HG02852 (cell line): ENCODE measurements at regions not wholly inside any gene's neighbourhood (a gene's known extent, or its start where the extent isn't known, plus 50 kb on each side); places are given as distances from the start of the nearest gene placed in this dataset.
"Not testable (repeated sequence)": the region's sequence is repeated elsewhere in the genome, so short reads cannot be mapped to it uniquely, and the experiment has no call there.

ENCODE experiments used
- ATAC-seq: cut with Tn5 transposase; IDR thresholded peaks from one replicate; pipeline ENCODE4 v1.9.1; 2021; ENCODE audit warnings: mild to moderate bottlenecking, moderate library complexity; ENCODE audit not compliant: unreplicated experiment

DNA sequence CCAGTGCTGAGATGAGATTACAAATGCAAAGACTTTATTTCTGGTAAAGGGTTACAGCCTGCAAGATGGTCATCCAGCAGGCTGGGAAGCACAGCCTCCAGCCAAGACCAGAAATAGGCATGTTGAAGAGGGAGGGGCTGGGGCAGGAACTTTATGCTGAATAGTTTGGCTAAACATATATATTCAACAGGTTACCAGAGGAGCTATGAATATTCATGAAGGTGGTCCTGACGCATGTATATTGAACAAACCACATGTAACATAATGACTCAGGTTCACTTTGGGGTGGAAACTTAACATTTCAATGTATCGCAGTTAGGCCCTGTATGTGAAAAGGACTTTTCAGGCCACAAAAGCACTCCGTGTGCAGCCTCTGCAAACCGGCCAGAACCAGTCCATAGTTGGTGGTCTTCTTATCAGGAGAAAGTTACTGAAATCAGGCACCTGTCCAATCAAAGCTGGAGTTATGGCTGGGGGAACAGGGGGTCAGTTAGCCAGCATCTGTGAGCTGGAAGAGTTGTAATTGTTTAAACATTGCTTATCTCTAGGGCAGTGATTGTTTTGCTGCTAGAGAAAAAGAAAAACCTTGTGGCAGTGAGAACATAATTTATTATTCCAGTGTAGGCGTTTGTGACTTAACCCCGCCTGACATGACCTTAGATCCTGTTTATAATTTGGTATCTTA lies 372.9 kb upstream of the AUTS2 start:
- ATAC-seq: no peak

DNA sequence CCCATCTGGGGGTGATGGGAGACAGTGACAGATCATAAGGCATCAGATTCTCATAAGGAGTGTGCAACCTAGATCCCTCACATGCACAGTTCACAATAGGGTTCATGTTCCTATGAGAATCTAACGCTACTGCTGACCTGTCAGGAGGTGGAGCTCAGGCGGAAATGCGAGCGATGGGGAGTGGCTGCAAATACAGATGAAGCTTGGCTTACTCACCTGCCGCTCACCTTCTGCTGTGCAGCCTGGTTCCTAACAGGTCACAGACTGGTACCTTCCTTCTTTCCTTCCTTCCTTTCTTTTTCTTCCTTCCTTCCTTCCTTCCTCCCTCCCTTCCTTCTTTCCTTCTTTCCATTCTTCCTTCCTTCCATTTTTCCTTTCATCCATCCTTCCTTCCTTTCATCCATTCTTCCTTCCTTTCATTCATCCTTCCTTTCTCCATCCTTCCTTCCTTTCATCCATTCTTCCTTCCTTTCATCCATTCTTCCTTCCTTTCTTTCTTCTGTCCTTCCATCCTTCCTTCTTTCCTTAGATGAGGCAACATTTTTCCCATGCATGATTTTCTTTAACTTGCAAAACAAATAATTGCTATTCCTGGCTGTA lies 370.0 kb upstream of the AUTS2 start:
- no peak for ATAC-seq

DNA sequence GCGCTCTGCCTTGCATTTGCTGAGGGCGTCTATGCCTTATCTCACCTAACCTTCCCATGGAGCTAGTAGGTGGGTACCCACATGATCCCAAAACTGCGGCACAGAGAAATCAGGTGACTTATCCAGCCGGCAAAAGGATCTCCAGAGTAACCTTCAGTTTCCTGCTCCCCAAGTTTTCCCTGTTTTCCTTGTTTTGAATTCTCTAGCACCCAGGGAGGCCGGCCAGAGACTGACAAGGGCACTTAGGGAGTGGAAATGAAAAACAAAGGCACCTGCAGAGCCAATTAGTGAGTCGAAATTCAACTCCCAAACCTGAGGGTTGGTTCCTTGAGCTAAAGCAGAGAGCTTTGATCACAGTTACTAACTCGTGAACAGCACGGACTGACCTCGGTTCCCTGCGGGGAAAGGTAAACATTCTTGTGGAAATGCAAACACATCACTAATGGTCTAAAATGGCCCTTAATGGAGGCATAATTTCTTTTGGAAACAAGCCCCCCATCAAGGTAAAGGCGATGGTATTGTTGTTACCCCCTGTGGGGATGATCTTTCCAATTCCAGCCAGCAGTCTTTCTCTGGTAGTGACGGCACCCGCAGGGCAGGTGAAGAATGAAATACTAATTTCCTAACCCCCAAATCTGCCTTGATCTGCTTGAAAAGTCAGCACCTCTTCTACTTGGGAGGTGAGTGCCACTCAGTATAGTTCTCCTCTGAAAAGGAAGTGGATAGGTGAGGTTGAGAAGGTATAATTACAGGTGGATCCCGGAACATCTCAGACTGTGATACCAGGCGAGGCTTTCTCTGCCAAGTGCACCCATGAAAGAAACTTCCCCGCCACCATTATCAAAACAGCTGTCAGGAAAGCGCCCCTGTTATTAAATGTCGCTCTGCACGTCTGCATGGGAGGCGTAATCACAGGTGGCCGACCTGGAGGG lies 365.6 kb upstream of the AUTS2 start:
- no peak for ATAC-seq

DNA sequence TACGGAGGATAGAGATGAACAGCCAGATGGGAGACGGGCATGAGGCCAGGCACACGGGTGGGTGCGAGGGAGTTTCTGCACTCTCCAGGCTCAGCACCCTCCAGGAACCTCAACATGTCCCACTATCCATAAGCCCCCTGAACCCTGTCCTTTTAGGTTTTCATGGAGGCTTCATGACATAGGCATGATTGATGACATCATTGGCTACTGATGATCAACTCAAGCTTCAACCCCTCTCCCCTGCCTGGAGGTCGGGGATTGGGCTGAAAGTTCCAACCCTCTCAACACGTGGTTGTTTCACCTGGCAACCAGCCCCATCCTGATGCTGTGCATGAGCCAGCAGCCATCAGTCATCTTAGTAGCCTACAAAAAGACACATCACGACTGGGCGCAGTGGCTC lies 360.7 kb upstream of the AUTS2 start:
- ATAC-seq: no peak

DNA sequence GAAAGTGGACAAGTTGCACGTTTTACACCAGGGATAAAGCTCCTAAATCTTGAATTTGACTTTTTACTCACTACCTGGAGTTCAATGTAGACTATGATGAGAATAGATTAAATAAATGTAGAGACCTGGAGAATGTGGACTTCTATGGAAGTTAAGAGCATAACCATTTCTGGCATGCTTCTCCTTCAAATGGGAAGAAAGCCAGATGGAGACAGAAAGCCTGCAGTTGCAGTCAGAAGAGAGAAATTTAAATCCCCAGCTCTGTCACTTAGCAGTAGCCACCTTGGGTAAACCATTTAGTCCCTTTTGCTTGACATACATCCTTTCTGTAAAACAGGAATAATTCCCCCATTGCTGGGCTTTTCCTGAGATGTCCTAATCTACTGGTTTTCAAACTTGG lies 355.3 kb upstream of the AUTS2 start:
- ATAC-seq: no peak

DNA sequence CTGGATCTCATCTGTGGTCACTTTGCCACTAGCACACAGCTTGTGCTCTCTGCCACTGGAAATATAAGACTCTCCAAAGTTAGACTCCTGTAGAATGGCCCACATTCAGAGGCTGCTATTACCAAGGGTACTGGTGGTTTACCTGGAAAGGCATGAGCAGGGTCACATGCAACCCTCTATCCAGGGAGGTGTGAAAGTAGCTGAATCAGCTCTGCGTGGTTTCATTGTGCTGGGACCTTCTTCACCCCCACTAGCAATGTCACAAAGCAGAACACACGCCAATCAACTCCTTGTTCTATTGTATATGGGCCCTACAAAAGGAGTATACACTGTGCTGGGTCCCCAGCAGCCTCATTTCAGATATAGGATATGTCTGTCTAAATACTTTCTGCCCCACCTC lies 353.6 kb upstream of the AUTS2 start:
- ATAC-seq: no peak

DNA sequence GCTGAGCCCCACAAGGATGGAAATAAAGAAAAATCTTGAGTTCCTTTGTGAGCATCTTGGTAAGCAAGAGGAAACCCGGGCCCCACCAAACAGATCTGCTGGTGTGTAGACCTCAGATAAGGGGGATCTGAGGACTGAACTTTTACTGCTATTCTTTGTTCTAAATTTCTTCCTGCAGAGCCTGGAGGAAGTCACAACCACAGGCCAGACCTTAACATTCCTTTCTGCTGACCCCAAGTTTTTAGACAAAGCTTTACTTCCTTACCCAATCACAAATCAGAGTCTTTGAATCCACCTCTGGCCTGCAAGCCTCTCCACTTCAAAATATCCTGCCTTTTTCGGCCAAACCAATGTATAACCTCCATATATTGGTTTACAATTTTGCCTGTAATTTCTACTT lies 352.6 kb upstream of the AUTS2 start:
- ATAC-seq: no peak

DNA sequence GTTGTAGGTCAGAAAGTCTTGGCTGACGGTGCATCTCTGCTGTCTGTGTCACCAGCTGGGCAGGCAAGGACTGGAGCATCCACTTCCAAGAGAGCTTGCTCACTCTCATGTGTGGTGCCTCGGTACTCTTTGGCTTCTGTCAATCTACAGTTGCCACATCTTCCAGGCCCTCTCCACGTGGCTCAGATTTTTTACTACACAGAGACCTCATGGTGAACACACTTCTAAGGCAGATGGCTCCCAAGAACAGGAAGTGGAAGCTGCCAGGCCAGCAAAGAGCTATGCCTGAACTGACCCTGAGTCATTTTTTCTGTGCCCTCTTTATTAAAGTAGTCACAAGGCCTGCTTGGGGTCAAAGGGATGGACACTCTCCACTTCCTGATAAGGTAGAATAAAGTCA lies 351.5 kb upstream of the AUTS2 start:
- ATAC-seq: no peak

DNA sequence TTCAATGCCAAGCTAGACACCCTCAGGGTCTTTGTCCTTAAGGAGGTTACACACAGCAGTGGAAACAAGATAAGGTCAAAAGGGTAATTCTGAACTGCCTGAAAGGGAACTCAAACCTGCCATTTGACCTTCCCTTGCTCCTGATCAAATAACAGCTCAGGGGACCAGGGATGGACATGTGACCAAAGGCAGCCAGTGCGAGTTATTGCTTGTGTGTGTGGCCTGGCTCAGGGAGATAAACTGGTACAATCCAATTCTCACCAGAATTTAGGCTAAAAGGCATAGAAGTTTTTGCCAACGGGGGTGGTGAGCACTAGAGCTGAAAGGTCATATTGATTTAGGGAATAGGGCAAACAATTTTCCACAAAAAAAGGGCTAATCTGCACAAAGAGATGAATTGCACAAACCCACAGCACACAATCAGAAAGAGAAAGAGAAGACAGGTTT lies 349.9 kb upstream of the AUTS2 start:
- ATAC-seq: not testable (repeated sequence)

DNA sequence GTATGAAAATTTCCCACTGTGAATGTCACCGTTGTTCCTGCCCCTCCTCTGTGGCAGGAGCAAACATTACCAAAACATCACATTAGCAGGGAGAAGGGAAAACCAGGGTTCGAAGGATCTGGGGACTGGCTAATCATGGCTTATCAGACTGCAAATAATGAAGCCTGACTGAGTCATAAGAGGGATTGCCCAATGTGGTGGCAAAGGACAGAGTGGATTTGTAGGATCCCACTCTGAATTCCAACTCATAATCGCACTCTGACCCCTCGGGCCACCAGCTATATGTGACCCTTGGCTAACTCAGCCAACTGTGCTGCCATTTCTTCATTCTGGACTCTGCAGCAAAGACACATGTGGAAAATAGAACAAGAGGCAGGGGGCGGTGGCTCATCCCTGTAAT lies 347.3 kb upstream of the AUTS2 start:
- no peak for ATAC-seq

DNA sequence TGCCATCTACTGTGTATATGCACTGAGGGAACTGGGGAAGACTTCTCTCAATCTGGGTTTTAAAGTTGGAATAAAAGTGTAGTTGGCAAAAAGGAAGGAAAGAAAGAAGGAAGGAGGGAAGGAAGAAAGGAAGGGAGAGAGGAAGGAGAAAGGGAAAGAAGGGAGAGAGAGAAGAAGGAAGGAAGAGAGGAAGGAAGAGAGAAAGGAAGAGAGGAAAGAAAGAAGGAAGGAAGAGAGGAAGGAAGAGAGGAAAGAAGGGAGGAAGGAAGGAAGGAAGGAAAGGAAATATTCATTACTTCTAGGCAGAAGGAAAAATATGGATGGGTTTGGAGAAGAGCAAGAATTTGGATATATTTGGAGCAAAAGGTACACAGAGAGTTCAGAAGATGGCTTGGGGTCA lies 343.6 kb upstream of the AUTS2 start:
- no peak for ATAC-seq

DNA sequence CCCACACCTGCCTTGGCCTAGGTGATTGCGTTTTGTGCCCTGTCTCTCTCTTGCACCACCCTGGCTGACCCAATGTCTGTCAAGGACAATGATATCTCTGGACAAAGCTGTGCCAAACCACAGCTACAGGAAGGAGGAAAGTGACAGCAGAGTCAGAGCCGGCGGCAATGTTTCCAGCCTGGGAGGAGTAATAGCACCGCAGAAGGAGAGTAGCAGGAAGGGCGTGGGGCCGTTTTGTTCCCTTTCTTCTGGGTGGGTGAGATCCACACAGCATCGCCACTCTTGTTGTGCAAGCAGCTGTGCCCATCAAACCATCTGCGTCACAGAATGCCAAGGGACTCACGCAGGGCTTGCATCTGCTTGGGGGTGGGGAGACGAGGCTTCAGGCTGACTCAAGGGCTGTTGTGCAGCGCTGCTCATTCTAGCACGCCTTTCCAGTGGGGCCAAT lies 341.6 kb upstream of the AUTS2 start:
- ATAC-seq: no peak

DNA sequence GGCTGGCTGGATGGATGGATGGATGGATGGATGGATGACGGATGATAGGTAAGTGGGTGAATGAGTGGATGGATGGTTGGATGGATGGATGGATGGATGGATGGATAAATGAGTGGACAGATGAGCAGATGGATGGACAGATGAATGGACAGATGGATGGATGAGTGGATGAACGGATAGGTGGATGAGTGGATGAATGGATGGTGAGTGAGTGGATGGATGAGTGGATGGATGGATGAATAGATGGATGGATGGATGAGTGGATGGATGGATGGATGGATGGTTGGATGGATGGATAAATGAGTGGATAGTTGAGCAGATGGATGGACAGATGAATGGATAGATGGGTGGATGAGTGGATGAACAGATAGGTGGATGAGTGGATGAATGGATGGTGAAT lies 340.7 kb upstream of the AUTS2 start:
- no peak for ATAC-seq

DNA sequence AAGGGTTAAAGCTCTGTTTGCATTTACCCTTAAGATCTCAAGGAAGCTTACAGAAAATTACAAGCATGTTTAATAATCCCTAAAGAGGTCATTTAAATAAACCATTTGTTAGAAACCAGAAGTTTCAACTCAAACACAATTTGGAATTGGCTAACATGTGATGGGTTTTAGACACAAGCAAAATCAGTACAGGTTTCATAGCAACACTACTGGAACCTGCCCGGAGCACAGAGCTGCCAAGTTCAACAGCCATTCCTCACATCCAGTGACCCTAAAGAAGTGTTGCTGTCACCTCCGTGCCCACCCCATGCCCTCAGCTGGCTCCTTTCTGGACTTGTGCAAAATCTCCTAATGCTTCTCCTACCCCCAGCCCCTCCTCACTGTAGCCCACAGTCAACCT lies 338.8 kb upstream of the AUTS2 start:
- no peak for ATAC-seq

DNA sequence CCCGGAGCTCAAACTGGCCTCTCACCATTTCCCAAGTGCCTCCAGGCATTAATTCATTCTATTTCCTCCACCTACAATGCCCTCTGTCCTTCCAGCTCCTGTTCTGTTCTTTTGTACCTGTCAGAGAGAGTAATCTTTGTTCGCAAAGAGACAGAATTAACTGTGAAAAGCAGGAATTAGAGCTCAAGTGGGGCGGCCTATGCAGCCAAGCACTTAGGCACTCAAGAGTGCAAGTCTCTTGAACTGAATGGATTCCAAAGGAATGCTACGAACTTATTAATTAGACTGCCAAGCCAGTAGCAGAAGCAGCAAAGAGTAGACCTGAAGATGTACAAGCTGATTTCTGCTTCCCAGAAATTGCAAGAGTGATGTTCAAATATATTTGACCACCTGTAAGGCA lies 338.3 kb upstream of the AUTS2 start:
- ATAC-seq: no peak

DNA sequence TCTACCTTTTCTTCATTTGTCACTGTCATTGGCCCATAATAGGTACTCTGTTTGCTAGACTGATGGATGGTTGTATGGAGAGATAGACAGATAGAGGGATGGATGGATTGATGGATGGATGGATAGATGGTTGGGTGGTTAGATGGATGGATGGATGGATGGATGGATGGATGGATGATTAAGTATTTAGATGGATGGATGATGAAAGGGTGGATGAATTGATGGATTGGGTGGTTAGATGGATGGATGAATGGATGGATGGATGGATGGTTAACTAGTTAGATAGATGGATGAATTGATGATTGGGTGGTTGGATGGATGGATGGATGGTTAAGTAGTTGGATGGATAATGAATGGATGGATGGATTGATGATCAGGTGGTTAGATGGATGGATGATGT lies 334.7 kb upstream of the AUTS2 start:
- no peak for ATAC-seq

DNA sequence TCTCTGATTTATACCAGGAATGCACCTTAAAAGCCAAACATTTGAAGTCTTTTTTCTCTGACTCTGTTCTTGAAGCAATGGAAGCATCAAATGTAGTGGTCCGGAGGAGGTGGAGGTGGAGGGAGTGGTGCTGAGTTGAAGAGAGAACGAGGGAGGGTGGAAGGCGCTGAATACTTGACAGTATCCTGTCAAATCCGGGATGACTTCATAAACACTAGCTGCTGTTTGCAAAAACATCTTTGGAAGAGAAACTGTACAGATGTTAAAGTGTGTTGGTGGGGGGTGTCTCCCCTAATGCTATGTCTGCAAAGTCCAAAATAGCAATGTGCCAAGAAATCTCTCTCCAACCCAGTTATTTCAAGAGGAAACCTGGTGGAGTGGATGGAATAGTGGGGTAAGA lies 328.5 kb upstream of the AUTS2 start:
- no peak for ATAC-seq

DNA sequence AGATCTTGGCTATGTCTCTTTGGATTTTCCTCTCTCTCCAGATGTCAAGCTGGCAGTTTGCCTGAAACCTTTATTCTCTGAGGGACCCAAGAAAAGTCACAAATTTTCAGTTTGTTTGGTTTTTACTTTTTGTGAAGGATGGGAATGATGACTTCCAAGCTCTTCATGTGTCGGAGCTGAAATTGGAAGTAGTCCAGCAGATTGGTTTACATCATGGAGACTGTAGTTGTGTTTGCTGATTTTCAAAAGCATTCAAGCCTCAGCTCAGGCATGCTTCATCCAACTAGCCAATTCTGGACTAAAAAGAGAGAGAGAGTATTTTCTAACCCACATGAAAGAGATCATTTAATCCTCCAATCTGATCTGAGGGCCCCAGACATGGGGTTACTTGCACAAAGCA lies 326.2 kb upstream of the AUTS2 start:
- ATAC-seq: no peak

DNA sequence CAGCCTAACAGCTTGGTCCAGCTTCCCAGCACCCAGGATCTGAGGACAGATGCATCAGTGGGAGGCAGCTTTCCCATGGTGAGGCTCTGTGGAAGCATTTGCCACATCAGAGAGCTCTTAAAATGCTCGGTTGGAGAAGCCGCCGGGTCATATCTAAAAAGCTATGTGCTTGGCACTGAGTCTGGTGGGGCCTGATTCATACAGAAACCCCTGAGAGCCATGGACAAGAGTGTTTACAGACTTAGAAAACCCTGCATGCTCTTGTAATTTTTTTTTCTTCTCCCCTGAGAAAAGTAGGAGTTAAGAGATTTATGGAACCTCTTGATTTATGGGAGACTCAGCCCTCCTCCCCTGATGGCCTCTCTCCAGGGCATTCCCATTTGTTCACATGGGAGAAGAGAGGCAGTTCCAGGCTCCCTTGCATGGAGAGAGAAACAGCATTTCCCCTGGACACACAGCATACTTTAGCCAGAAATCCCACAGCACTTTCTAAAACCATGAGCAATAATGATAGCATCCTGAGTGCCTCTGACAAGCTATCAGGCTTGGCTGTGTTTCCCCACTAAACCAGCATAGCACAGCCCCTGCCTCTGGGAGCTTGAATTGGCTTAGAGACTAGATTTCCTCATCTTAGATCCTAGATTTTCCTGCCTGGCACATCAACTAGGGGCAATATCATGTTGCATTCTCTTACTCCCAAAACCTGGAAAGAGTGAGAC lies 322.1 kb upstream of the AUTS2 start:
- ATAC-seq: no peak

DNA sequence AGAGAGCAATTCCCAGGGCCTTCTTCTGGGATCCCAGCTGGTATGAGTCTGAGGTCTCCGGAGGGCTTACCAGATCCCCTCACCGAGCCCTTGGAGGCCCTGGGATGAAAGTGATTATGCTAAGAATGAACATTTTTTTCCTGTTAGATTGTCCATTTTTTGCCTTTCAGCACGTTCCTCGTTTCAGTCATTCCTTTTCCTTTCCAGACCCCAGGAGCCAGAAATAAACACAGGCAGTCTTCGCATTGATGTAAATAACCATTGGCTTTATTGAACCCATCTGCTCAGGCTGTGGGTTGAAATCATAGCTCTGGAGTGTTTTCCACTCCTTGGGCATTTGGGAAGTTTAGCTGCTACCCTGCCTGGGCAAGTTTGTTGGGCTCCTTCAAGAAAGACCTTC lies 320.9 kb upstream of the AUTS2 start:
- no peak for ATAC-seq

DNA sequence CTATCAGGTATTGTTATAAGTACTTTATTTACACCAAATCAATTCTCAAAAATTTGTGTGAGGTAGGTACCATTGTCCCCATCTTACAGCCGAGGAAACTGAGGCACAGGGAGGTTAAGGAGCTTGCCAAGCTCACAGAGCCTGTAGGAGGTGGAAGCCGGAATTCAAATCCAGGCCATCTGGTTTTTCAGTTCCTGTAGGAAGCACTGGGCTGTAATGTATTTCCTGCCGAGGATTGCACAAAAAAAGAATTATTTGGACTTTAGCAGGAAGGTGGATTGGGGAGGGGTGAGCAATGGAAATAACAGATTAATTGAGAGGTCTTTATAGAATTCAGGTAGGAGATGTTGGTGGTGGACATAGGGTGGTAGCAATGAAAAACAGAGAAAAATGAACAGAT lies 315.3 kb upstream of the AUTS2 start:
- no peak for ATAC-seq
